Ovary (tissue), 7 donors: ENCODE measurements at regions not wholly inside any gene's neighbourhood (a gene's known extent, or its start where the extent isn't known, plus 50 kb on each side); places are given as distances from the start of the nearest gene placed in this dataset.
"Not testable (repeated sequence)": the region's sequence is repeated elsewhere in the genome, so short reads cannot be mapped to it uniquely, and the experiment has no call there.

ENCODE experiments used
- DNase-seq, 5 donors: peaks; one replicate each; pipeline ENCODE4 v3.0.0-alpha.2; 2019 to 2020
- H3K27ac ChIP-seq, 2 donors: fragments of 200-600 bp; one replicate each; pipeline versions ENCODE4 v1.5.1 to v1.8.0; 2019 to 2022
- H3K27me3 ChIP-seq: fragments of 200-600 bp; one replicate; pipeline ENCODE4 v1.8.0; 2022
- H3K36me3 ChIP-seq: fragments of 200-600 bp; sonication (generic); one replicate; pipeline ENCODE4 v1.5.1; 2019
- H3K4me1 ChIP-seq: one replicate; pipeline ENCODE4 v1.8.1; 2013; ENCODE audit warnings: mild to moderate bottlenecking, moderate library complexity; ENCODE audit not compliant: insufficient read depth
- H3K4me3 ChIP-seq: fragments of 200-600 bp; sonication (generic); one replicate; pipeline ENCODE4 v1.5.1; 2017
- H3K9me3 ChIP-seq, 2 donors: fragments of 200-600 bp in 1 of 2; sonication (generic) in 1 of 2; one replicate each; pipeline versions ENCODE4 v1.5.1 to v1.8.1; 2013 to 2019; ENCODE audit warnings: mild to moderate bottlenecking in 1 of 2, moderate library complexity in 1 of 2
- EP300 ChIP-seq: sonication (generic); formaldehyde crosslinking; IDR thresholded peaks from one replicate; pipeline ENCODE4 v1.6.1; 2017; ENCODE audit warnings: antibody characterized with exemption
- POLR2A ChIP-seq: fragments of 450-650 bp; IDR thresholded peaks from one replicate; pipeline ENCODE4 v1.6.1; 2017; ENCODE audit warnings: antibody characterized with exemption, mild to moderate bottlenecking, moderate library complexity
- WGBS, 3 donors: extraction: QIAGEN DNeasy Blood & Tissue Kit in 1 of 3; methylation state at CpG; one replicate each; pipeline versions ENCODE4 v1.1.5 to v1.1.7; 2013 to 2017; 5-methylcytosine and 5-hydroxymethylcytosine counted together
- intact Hi-C, 4 donors: fragments of 100-400 bp; cut with DNase I; formaldehyde crosslinking; loops; one replicate each; pipeline versions ENCODE4 v1.11.0 to v1.15.1; 2022 to 2023
- TF ChIP-seq, protein P1 (sequence below), 3 donors: fragments of 450-650 bp in 2 of 3; fragments of 200-600 bp in 1 of 3; IDR thresholded peaks; one replicate each; pipeline versions ENCODE4 v1.5.1 to v1.8.0; 2016 to 2022; ENCODE audit warnings: antibody characterized with exemption in 3 of 3, mild to moderate bottlenecking in 1 of 3
- donor health status: DM: no; HTN: no; CAD: no; lungs with moderate emphysema.
- donor health status: DM: no; HTN: no; CAD: no.
- donor health status: Bipolar disorder and iron deficiency.
- donor health status: DM: no; HTN: no; CAD: no.
- donor health status: DM: yes; HTN: yes; CAD: no.

DNA sequence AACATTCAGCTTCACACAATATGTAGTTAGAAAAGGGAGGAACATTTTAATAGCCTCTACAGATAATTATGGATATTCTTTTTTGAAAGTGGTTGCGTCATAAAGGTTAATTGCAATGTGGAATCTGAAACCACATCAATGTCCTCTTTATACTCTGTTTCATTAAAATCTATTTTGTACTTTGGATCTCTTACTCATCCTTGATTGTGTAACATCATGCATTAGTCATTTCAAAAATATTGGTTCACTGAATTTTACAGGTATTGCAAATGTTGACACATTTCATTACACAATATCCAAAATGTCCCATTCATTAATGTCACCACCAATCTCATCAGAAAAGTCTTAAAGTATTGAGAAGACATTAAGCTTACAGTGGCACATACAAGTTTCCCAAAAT lies 62.7 kb upstream of the USP9X start:
- Histone ChIP-seq H3K36me3 (no peaks in the 10 kb centered on the region), H3K27ac (no peak overlapping the region), H3K9me3 (no peaks in the 10 kb centered on the region), H3K27me3 (no peaks in the 10 kb centered on the region), H3K4me1 (no peaks in the 10 kb centered on the region), H3K4me3 (no peak overlapping the region)
- TF ChIP-seq EP300: no peak
- TF ChIP-seq POLR2A: no peak
- TF ChIP-seq, protein P1, sequence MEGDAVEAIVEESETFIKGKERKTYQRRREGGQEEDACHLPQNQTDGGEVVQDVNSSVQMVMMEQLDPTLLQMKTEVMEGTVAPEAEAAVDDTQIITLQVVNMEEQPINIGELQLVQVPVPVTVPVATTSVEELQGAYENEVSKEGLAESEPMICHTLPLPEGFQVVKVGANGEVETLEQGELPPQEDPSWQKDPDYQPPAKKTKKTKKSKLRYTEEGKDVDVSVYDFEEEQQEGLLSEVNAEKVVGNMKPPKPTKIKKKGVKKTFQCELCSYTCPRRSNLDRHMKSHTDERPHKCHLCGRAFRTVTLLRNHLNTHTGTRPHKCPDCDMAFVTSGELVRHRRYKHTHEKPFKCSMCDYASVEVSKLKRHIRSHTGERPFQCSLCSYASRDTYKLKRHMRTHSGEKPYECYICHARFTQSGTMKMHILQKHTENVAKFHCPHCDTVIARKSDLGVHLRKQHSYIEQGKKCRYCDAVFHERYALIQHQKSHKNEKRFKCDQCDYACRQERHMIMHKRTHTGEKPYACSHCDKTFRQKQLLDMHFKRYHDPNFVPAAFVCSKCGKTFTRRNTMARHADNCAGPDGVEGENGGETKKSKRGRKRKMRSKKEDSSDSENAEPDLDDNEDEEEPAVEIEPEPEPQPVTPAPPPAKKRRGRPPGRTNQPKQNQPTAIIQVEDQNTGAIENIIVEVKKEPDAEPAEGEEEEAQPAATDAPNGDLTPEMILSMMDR (IDR thresholded peaks at IDR 0.05): no peak
- no peak for DNase-seq
- WGBS, 3 donors: 56 to 73% (median 70%) methylated on average over 1 of the region's 1 CpG
- intact Hi-C loops: no loop called here

DNA sequence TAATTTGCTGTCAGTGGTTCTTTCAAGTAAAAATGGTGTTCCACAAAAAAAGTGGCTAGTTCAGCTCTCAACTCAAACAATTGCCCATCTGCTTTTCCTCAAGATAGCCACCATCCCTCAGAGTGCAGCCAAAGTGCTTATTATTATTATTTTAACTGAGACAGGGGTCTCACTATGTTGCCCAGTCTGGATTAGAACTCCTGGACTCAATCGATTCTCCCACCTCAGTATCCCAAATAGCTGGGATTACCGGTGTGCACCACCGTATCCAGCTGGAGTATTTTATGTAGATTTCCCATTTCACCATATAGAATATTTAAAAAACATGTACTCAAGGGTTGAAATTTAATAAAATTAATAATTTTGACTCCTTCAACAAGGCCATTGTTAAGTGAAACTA lies 62.1 kb upstream of the USP9X start:
- 93 to 95% (median 95%) methylated on average over 3 of the region's 3 CpGs for WGBS, 3 donors
- no peaks in the 10 kb centered on the region for H3K4me1 ChIP-seq

DNA sequence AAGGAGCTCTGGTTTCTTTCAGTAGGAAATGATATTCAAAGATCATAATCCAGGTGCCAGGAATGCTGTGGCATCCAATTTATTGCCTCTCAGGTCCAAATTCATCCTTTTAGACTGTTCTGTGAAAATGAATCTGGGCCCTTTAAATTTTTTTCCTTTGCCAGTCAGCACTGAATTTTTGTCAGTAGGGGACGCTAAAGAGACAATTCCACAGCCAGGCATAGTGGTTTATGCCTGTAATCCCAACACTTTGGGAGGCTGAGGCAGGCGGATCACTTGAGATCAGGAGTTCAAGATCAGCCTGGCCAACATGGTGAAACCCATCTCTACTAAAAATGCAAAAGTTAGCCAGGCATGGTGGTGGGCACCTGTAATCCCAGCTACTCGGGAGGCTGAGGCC lies 60.9 kb upstream of the USP9X start:
- DNase-seq, H3K27ac ChIP-seq, H3K9me3 ChIP-seq, H3K36me3 ChIP-seq, H3K4me3 ChIP-seq, intact Hi-C loops, H3K27me3 ChIP-seq, H3K4me1 ChIP-seq: not testable (repeated sequence)
- 51 to 58% (median 58%) methylated on average over 3 of the region's 3 CpGs for WGBS, 3 donors

More for the DNA sequence above, 62.1 kb upstream of the USP9X start:
- Histone ChIP-seq H3K27me3 (no peaks in the 10 kb centered on the region), H3K9me3 (no peaks in the 10 kb centered on the region), H3K4me3 (no peak overlapping the region), H3K36me3 (no peaks in the 10 kb centered on the region), H3K27ac (no peak overlapping the region)
- DNase-seq: no peak
- intact Hi-C loops: no loop called here
- no peak for TF ChIP-seq POLR2A
- TF ChIP-seq, protein P1 (IDR thresholded peaks at IDR 0.05): no peak
- no peak for TF ChIP-seq EP300

DNA sequence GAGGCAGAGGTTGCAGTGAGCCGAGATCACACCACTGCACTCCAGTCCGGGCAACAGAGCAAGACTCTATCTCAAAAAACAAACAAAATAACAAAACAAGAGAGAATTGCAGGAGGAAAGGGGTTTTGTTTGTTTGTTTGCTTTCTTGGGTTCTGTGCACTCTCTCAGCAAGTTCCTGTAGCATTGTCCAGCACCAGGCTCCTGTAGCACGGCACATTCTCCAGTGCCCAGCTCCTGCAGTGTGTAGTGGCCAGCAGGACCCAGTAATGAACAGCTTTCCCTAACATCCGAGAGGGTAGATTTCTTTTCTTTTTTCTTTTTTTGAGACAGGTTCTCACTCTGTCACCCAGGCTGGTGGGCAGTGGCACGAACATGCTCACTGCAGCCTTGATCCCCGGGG lies 60.5 kb upstream of the USP9X start:
- Histone ChIP-seq H3K27me3 (no peaks in the 10 kb centered on the region), H3K4me3 (no peak overlapping the region), H3K36me3 (no peaks in the 10 kb centered on the region), H3K9me3 (no peaks in the 10 kb centered on the region), H3K27ac (no peak overlapping the region), H3K4me1 (no peaks in the 10 kb centered on the region)
- TF ChIP-seq EP300 (no peak), POLR2A (no peak)
- TF ChIP-seq, protein P1 (IDR thresholded peaks at IDR 0.05): no peak
- intact Hi-C loops: no loop called here
- no peak for DNase-seq
- WGBS, 3 donors: 73 to 87% (median 79%) methylated on average over 6 of the region's 6 CpGs

DNA sequence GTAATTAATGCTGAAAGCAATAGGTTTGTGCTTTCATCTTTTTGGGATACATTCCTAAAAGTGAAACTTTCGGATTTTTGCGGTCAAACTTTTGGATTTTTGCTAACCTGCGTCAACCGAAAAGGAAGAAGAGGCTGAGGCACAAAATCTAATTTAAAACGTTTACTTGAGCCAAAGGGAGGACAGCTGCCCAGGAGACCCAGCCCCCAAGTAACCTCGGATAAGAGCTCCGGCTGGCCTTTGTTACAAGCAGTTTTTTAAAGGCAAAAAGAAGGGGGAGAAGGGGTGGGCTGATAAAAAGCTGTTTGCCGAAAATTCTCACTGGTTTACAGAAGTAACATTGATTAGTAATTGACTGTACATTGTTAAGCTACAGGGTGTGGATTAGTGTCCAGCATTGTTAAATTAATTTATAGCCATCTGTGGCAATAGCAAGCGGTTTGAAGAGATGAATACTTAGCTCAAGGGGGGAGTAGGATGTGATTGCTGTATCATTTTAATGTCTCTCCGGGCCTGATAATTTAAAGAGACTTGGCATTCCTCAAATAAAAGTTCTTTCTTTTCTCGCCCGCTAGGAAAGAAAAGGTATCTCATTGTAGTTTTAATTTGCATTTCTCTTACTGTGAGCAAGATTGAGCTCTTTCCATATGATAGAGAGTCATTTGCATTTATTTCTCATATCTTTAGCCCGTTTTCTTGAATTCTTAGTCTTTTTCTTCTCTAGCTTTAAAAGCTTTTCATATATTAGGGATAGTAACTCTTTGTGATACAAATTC lies 59.1 kb upstream of the USP9X start:
- no peaks in the 10 kb centered on the region for H3K4me1 ChIP-seq
- WGBS, 3 donors: 11 to 17% (median 11%) methylated on average over 13 of the region's 13 CpGs
- no peak for DNase-seq
- no peak overlapping the region for H3K4me3 ChIP-seq
- no peaks in the 10 kb centered on the region for H3K9me3 ChIP-seq
- H3K27me3 ChIP-seq: no peaks in the 10 kb centered on the region
- TF ChIP-seq EP300: no peak
- TF ChIP-seq, protein P1 (IDR thresholded peaks at IDR 0.05): no peak
- no peak for TF ChIP-seq POLR2A
- intact Hi-C loops: no loop called here
- H3K36me3 ChIP-seq: no peaks in the 10 kb centered on the region
- no peak overlapping the region for H3K27ac ChIP-seq
